ENCODE measurements at regions not wholly inside any gene's neighbourhood (a gene's known extent, or its start where the extent isn't known, plus 50 kb on each side); places are given as distances from the start of the nearest gene placed in this dataset.

- TF ChIP-seq, protein P1, sequence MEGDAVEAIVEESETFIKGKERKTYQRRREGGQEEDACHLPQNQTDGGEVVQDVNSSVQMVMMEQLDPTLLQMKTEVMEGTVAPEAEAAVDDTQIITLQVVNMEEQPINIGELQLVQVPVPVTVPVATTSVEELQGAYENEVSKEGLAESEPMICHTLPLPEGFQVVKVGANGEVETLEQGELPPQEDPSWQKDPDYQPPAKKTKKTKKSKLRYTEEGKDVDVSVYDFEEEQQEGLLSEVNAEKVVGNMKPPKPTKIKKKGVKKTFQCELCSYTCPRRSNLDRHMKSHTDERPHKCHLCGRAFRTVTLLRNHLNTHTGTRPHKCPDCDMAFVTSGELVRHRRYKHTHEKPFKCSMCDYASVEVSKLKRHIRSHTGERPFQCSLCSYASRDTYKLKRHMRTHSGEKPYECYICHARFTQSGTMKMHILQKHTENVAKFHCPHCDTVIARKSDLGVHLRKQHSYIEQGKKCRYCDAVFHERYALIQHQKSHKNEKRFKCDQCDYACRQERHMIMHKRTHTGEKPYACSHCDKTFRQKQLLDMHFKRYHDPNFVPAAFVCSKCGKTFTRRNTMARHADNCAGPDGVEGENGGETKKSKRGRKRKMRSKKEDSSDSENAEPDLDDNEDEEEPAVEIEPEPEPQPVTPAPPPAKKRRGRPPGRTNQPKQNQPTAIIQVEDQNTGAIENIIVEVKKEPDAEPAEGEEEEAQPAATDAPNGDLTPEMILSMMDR (IDR thresholded peaks at IDR 0.05), result no peak
- TF ChIP-seq ZNF302 (CRISPR knock-in tag; IDR thresholded peaks at IDR 0.05) (no peak), MAZ (IDR thresholded peaks at IDR 0.05; ENCODE audit: borderline replicate concordance, low read depth, low read length) (no peak), MAX (IDR thresholded peaks at IDR 0.05) (no peak), RAD21 (conservative IDR thresholded peaks at IDR 0.05 in 1 of 2, IDR thresholded peaks at IDR 0.05 in 1 of 2) (no peak), NFE2L2 (conservative IDR thresholded peaks at IDR 0.05; ENCODE audit: low read length) (no peak), POLR2A (IDR thresholded peaks at IDR 0.05; ENCODE audit: low read length) (no peak), PHF8 (IDR thresholded peaks at IDR 0.05; ENCODE audit: borderline replicate concordance, low read depth) (no peak), RFX5 (IDR thresholded peaks at IDR 0.05) (no peak), BHLHE40 (IDR thresholded peaks at IDR 0.05; ENCODE audit: low read depth, low read length) (no peak)
- TF ChIP-seq, protein P2, sequence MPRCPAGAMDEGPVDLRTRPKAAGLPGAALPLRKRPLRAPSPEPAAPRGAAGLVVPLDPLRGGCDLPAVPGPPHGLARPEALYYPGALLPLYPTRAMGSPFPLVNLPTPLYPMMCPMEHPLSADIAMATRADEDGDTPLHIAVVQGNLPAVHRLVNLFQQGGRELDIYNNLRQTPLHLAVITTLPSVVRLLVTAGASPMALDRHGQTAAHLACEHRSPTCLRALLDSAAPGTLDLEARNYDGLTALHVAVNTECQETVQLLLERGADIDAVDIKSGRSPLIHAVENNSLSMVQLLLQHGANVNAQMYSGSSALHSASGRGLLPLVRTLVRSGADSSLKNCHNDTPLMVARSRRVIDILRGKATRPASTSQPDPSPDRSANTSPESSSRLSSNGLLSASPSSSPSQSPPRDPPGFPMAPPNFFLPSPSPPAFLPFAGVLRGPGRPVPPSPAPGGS (IDR thresholded peaks at IDR 0.05), result no peak
Observed at GRCh38 chr1:237998581-237998980, 107.9 kb upstream of the ZP4 start.
